ENCODE measurements at regions not wholly inside any gene's neighbourhood (a gene's known extent, or its start where the extent isn't known, plus 50 kb on each side); places are given as distances from the start of the nearest gene placed in this dataset.

DNA sequence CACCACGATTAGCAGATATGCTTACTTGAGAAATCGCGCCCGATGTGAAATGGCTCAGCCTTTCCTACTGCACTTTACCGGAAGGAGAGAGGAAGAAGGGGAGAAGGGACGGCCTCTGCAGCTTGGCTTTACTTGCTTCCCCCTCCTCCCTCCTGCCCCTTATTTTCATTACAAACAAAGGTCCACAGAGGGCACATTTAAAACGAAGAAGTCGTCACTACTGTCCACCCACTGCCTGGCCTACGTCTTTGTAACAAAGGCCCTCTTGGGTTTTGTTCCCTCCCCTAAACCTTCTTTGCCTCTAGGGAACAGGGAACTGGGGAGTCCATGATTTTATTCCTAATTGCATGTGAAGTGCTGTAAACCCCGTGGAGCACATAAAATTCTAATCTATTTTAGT is 308.5 kb downstream of the LMX1A start:
- H3K27me3 ChIP-seq (ENCODE audit: insufficient read depth, low read depth, low read length): no peaks in the 10 kb centered on the region
- no peaks in the 10 kb centered on the region for H4K20me1 ChIP-seq (ENCODE audit: insufficient read depth)
- H3K9ac ChIP-seq (ENCODE audit: low read length): no peak overlapping the region
- no peaks in the 10 kb centered on the region for H3K9me2 ChIP-seq (ENCODE audit: insufficient read depth, low read length)
- no peaks in the 10 kb centered on the region for H3K79me2 ChIP-seq (replicated peaks; ENCODE audit: insufficient read depth, low read length)
- no peak overlapping the region for H2AFZ ChIP-seq (ENCODE audit: low read depth, low read length)
- TF ChIP-seq, protein P1, sequence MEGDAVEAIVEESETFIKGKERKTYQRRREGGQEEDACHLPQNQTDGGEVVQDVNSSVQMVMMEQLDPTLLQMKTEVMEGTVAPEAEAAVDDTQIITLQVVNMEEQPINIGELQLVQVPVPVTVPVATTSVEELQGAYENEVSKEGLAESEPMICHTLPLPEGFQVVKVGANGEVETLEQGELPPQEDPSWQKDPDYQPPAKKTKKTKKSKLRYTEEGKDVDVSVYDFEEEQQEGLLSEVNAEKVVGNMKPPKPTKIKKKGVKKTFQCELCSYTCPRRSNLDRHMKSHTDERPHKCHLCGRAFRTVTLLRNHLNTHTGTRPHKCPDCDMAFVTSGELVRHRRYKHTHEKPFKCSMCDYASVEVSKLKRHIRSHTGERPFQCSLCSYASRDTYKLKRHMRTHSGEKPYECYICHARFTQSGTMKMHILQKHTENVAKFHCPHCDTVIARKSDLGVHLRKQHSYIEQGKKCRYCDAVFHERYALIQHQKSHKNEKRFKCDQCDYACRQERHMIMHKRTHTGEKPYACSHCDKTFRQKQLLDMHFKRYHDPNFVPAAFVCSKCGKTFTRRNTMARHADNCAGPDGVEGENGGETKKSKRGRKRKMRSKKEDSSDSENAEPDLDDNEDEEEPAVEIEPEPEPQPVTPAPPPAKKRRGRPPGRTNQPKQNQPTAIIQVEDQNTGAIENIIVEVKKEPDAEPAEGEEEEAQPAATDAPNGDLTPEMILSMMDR (IDR thresholded peaks at IDR 0.05; ENCODE audit: poor library complexity, severe bottlenecking): no peak
- no peak for TF ChIP-seq RAD21 (conservative IDR thresholded peaks at IDR 0.05)
- TF ChIP-seq, protein P2, sequence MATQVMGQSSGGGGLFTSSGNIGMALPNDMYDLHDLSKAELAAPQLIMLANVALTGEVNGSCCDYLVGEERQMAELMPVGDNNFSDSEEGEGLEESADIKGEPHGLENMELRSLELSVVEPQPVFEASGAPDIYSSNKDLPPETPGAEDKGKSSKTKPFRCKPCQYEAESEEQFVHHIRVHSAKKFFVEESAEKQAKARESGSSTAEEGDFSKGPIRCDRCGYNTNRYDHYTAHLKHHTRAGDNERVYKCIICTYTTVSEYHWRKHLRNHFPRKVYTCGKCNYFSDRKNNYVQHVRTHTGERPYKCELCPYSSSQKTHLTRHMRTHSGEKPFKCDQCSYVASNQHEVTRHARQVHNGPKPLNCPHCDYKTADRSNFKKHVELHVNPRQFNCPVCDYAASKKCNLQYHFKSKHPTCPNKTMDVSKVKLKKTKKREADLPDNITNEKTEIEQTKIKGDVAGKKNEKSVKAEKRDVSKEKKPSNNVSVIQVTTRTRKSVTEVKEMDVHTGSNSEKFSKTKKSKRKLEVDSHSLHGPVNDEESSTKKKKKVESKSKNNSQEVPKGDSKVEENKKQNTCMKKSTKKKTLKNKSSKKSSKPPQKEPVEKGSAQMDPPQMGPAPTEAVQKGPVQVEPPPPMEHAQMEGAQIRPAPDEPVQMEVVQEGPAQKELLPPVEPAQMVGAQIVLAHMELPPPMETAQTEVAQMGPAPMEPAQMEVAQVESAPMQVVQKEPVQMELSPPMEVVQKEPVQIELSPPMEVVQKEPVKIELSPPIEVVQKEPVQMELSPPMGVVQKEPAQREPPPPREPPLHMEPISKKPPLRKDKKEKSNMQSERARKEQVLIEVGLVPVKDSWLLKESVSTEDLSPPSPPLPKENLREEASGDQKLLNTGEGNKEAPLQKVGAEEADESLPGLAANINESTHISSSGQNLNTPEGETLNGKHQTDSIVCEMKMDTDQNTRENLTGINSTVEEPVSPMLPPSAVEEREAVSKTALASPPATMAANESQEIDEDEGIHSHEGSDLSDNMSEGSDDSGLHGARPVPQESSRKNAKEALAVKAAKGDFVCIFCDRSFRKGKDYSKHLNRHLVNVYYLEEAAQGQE (IDR thresholded peaks at IDR 0.05; ENCODE audit: borderline replicate concordance): no peak
- no peak for TF ChIP-seq EP300 (conservative IDR thresholded peaks at IDR 0.05; ENCODE audit: poor library complexity, severe bottlenecking)
- no peak for TF ChIP-seq MXI1 (conservative IDR thresholded peaks at IDR 0.05; ENCODE audit: poor library complexity, severe bottlenecking)
- TF ChIP-seq TAF1 (IDR thresholded peaks at IDR 0.05; ENCODE audit: low read depth): no peak
- no peak for TF ChIP-seq SMC3 (conservative IDR thresholded peaks at IDR 0.05; ENCODE audit: poor library complexity)
- no peak for TF ChIP-seq POLR2AphosphoS5 (IDR thresholded peaks at IDR 0.05)
- TF ChIP-seq EZH2 (IDR thresholded peaks at IDR 0.05; ENCODE audit: borderline replicate concordance, insufficient read depth, low read length, poor library complexity, severe bottlenecking): no peak
- no peak overlapping the region for H3K4me2 ChIP-seq (ENCODE audit: low read length)
- H3K36me3 ChIP-seq (ENCODE audit: insufficient read depth, low read length): no peaks in the 10 kb centered on the region
- no peak overlapping the region for H3K4me3 ChIP-seq (ENCODE audit: low read length)
- no peaks in the 10 kb centered on the region for H3F3A ChIP-seq (ENCODE audit: insufficient read depth, low read length, poor library complexity, severe bottlenecking)
- no peaks in the 10 kb centered on the region for H3K9me3 ChIP-seq (ENCODE audit: low read length)
- no peak overlapping the region for H3K27ac ChIP-seq (ENCODE audit: low read length)

DNA sequence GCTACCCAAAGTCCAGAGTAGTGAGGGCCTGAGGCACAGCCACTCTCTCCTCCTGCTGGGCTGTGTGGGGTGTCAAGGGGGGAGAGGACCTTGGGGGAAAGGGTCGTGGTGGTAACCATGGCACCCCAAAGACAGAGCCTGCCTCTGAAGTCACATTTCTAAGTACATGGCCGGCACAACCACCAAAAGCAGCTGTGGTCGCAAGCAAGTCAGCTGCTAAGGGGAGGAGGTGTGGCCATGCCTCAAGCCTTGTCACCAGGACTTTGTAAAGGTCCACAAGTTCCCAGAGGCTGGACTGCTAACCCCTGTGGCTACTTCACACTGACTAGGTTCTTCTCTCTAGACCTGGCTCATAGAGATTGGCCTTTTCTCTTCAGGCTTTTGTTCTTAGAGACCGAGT is 310.6 kb downstream of the LMX1A start:
- H3K79me2 ChIP-seq (replicated peaks; ENCODE audit: insufficient read depth, low read length): no peaks in the 10 kb centered on the region
- H3K27me3 ChIP-seq (ENCODE audit: insufficient read depth, low read depth, low read length): no peaks in the 10 kb centered on the region
- H3K36me3 ChIP-seq (ENCODE audit: insufficient read depth, low read length): no peaks in the 10 kb centered on the region
- H3K9me2 ChIP-seq (ENCODE audit: insufficient read depth, low read length): no peaks in the 10 kb centered on the region
- H4K20me1 ChIP-seq (ENCODE audit: insufficient read depth): no peaks in the 10 kb centered on the region
- no peaks in the 10 kb centered on the region for H3F3A ChIP-seq (ENCODE audit: insufficient read depth, low read length, poor library complexity, severe bottlenecking)
- H3K4me3 ChIP-seq (ENCODE audit: low read length): no peak overlapping the region
- TF ChIP-seq TAF1 (IDR thresholded peaks at IDR 0.05; ENCODE audit: low read depth) (no peak), EP300 (conservative IDR thresholded peaks at IDR 0.05; ENCODE audit: poor library complexity, severe bottlenecking) (no peak), POLR2AphosphoS5 (IDR thresholded peaks at IDR 0.05) (no peak)
- H2AFZ ChIP-seq (ENCODE audit: low read depth, low read length): no peak overlapping the region
- no peak overlapping the region for H3K9ac ChIP-seq (ENCODE audit: low read length)
- no peak overlapping the region for H3K4me2 ChIP-seq (ENCODE audit: low read length)
- no peak overlapping the region for H3K27ac ChIP-seq (ENCODE audit: low read length)
- no peaks in the 10 kb centered on the region for H3K9me3 ChIP-seq (ENCODE audit: low read length)

- Histone ChIP-seq H3K27ac (ENCODE audit: low read length) (no peak overlapping the region), H3F3A (ENCODE audit: insufficient read depth, low read length, poor library complexity, severe bottlenecking) (no peaks in the 10 kb centered on the region), H3K79me2 (replicated peaks; ENCODE audit: insufficient read depth, low read length) (no peaks in the 10 kb centered on the region), H3K27me3 (ENCODE audit: insufficient read depth, low read depth, low read length) (no peaks in the 10 kb centered on the region), H3K4me2 (ENCODE audit: low read length) (no peak overlapping the region), H3K9me2 (ENCODE audit: insufficient read depth, low read length) (no peaks in the 10 kb centered on the region), H2AFZ (ENCODE audit: low read depth, low read length) (no peak overlapping the region), H3K4me3 (ENCODE audit: low read length) (no peak overlapping the region), H4K20me1 (ENCODE audit: insufficient read depth) (no peaks in the 10 kb centered on the region), H3K9me3 (ENCODE audit: low read length) (no peaks in the 10 kb centered on the region), H3K9ac (ENCODE audit: low read length) (no peak overlapping the region), H3K36me3 (ENCODE audit: insufficient read depth, low read length) (no peaks in the 10 kb centered on the region)
- TF ChIP-seq TAF1 (IDR thresholded peaks at IDR 0.05; ENCODE audit: low read depth) (no peak), SMC3 (conservative IDR thresholded peaks at IDR 0.05; ENCODE audit: poor library complexity) (no peak), POLR2AphosphoS5 (IDR thresholded peaks at IDR 0.05) (no peak), EZH2 (IDR thresholded peaks at IDR 0.05; ENCODE audit: borderline replicate concordance, insufficient read depth, low read length, poor library complexity, severe bottlenecking) (no peak), MXI1 (conservative IDR thresholded peaks at IDR 0.05; ENCODE audit: poor library complexity, severe bottlenecking) (no peak), EP300 (conservative IDR thresholded peaks at IDR 0.05; ENCODE audit: poor library complexity, severe bottlenecking) (no peak), RAD21 (conservative IDR thresholded peaks at IDR 0.05) (no peak)
- TF ChIP-seq, protein P1 (IDR thresholded peaks at IDR 0.05; ENCODE audit: poor library complexity, severe bottlenecking): no peak
- TF ChIP-seq, protein P2 (IDR thresholded peaks at IDR 0.05; ENCODE audit: borderline replicate concordance): no peak
These were observed 315.9 kb downstream of the LMX1A start for GRCh38 chr1:165040641-165041040.
